WI38 (cell line): ENCODE measurements at regions not wholly inside any gene's neighbourhood (a gene's known extent, or its start where the extent isn't known, plus 50 kb on each side); places are given as distances from the start of the nearest gene placed in this dataset.

Source experiments
- H3K4me3 ChIP-seq: 2 replicates; pipeline ENCODE4 v1.5.1; 2011; ENCODE audit warnings: low read depth, mild to moderate bottlenecking, control low read depth, low read length
- TF ChIP-seq, protein P1 (sequence below): IDR thresholded peaks from 2 replicates; pipeline ENCODE4 v1.5.1; 2012; ENCODE audit warnings: low read depth, mild to moderate bottlenecking, control low read depth, low read length

DNA sequence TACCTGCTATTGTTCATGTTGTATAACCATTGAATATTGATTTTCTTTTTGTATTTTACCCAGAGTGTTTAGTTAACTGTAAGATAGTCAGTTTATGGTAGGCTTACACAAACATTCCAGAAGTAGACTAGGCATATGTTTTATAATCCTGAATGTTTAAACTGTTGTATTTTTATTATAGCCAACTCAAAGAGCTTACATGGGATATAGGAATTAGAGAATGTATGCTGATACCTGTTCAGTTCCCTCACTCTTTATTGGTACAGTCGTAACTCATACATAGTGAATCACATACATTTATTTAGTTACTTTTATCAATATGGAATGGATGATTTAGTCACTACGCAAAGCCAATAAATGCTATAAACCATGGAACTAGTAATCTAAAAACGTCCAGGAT, 657.9 kb downstream of the SLITRK5 start:
- no peak overlapping the region for H3K4me3 ChIP-seq
- TF ChIP-seq, protein P1, sequence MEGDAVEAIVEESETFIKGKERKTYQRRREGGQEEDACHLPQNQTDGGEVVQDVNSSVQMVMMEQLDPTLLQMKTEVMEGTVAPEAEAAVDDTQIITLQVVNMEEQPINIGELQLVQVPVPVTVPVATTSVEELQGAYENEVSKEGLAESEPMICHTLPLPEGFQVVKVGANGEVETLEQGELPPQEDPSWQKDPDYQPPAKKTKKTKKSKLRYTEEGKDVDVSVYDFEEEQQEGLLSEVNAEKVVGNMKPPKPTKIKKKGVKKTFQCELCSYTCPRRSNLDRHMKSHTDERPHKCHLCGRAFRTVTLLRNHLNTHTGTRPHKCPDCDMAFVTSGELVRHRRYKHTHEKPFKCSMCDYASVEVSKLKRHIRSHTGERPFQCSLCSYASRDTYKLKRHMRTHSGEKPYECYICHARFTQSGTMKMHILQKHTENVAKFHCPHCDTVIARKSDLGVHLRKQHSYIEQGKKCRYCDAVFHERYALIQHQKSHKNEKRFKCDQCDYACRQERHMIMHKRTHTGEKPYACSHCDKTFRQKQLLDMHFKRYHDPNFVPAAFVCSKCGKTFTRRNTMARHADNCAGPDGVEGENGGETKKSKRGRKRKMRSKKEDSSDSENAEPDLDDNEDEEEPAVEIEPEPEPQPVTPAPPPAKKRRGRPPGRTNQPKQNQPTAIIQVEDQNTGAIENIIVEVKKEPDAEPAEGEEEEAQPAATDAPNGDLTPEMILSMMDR, result no peak

DNA sequence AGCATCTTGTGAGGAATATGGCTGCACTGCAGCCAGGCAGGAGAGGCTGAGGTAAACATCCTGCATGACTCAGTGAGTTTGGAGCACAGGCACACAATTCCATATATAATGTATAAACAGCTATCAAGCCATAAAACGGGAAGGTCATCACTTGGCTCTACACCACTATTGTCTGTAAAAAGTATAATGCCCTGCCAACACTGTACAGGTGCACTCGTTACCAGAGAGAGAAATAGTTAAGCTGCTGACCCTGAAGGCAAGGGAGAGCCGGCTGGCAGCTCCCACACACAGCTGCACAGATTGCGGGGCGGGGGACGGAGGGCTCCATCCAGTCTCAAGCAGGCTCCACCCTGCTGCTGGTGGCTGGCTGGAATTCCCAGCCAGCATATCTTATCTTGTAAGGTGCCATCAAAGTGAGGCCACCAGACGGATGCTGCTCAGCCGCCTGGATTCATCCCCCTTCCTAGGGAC, 668.1 kb downstream of the SLITRK5 start:
- H3K4me3 ChIP-seq, result no peak overlapping the region
- TF ChIP-seq, protein P1, result no peak

DNA sequence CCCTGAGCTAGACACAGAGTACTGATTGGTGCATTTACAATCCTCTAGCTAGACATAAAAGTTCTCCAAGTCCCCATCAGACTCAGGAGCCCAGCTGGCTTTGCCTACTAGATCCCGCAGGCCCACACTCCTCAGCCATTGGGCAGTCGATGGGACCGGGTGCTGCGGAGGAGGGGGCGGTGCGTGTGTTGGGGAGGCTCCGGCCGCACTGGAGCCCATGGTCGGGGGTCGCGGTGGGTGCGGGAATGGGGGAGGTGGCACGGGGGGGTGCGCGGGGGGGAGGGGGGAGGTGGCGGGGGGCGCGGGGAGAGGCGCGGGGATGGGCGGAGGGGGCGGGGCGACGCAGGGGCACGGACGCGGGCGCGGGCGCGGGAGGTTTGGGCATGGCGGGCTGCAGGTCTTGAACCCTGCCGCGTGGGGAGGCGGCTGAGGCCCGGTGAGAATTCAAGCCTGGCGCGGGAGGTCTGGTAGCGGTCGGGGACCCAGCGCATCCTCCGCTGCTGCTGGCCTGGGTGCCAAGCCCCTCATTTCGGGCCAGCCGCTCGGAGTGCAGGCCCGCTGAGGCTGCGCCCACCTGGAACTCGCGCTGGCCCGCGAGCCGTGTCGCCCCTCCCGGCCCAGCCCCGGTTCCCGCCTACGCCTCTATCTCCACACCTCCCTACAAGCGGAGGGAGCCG, 674.1 kb downstream of the SLITRK5 start:
- TF ChIP-seq, protein P1, result no peak
- no peak overlapping the region for H3K4me3 ChIP-seq

DNA sequence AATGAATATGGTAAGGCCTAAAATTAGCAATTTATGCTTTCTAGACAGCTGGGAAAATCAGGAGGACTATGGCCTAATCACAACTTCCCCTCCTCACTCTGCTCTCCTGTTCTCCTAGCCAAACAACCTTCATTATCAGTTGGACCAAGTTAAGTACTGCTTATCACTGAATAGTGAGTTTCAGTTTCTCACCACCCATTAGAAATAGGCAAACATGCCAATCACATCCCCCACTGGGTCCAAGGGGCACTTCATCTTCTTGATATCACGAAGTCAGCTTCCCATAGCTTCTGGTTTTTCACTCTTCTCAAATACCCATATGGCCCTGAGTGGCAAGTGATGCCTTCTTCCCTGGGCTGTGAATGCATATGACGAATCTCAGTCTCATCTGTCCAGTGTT, 689.6 kb downstream of the SLITRK5 start:
- H3K4me3 ChIP-seq, result no peak overlapping the region
- TF ChIP-seq, protein P1, result no peak

DNA sequence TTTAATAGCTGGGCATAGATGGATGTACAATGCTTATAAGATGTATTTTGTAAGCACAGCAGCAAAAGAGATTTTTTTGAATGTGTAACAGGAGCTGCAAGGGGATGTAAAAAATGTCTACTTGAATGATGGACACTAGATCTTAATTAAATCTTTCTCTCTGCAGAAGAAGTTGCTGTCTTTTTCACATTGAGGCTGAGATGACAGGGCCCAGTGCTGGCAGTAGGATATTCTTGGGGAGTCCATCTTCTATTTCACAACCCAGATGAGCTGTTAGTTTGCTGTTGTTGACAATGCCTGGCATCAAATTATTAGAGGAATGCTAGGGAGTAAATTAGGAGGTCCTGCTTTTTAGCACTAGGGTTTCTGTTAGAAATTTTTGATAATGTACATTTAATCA, 698.7 kb downstream of the SLITRK5 start:
- TF ChIP-seq, protein P1, result no peak
- no peak overlapping the region for H3K4me3 ChIP-seq

DNA sequence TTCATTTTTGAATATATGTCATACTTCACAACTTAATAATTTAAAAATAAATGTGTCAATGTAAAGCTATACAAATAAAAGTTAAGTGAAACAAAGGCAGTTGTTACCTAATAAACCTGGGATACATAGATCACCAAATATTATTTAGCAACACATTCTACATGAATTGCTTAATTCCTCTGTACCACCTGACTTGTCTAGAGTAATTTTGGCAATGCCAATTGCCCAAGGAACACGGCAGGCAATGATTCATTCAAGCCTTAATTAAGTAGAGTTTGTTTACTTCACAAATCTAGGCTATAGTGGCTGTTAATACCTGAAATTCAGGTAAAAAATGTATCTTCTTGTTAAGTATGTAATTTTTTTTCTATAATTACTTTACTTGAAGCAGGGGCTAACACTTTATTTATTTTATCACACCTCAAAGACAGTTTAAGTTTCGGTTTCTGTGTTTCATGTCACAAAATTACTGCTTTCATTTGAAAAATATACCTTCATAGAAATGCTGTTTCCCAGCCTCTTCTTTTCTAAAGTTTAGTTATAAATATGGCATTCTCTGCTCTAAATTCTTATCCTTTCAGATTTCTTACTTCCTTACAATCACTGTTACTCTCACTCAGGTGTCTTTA, 705.7 kb downstream of the SLITRK5 start:
- TF ChIP-seq, protein P1, result no peak
- H3K4me3 ChIP-seq, result no peak overlapping the region

DNA sequence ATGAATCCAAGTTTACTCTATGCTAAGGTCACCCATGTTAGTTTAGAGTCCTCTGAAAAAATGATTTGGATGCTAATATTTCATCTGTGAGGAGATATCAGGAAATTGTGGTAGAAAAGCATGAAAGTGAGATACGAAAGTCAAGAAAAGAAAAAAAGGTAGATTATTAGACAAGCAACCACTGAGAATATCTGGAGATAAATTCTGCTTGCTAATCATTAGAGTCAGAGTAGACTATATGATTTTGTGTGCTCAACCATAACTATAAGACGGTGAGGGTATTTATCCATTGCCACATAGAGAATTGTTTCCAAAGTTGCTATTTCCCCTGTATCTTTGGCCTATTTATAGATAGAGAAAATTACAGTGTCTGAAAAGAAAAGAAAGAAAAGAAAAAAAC, 706.7 kb downstream of the SLITRK5 start:
- TF ChIP-seq, protein P1, result no peak
- H3K4me3 ChIP-seq, result no peak overlapping the region
